ENCODE measurements at regions not wholly inside any gene's neighbourhood (a gene's known extent, or its start where the extent isn't known, plus 50 kb on each side); places are given as distances from the start of the nearest gene placed in this dataset.

DNA sequence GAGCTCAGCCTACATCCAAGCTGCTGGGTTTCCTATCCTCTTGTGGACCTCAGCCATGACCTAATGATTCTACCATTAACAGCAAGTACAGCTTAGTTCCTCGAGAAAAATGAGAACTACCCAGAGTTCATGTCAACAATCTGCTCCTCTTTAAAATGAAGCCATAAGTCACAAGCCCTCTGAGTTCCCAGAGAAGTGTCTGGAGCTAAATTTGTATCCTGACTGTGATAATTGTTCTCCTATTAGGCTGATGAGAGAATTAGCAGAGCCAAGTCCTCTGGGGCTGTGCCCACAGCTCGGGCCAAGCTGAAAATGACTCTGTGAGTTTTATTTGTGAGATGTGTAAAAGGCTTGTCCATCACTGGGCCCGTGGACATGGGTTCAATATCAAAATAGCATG is 145.1 kb upstream of the SMIM23 start:
- TF ChIP-seq POLR2A (IDR thresholded peaks at IDR 0.05; ENCODE audit: low read length) (no peak), GATA1 (IDR thresholded peaks at IDR 0.05; ENCODE audit: low read depth, low read length) (no peak)
- no peak for DNase-seq

DNA sequence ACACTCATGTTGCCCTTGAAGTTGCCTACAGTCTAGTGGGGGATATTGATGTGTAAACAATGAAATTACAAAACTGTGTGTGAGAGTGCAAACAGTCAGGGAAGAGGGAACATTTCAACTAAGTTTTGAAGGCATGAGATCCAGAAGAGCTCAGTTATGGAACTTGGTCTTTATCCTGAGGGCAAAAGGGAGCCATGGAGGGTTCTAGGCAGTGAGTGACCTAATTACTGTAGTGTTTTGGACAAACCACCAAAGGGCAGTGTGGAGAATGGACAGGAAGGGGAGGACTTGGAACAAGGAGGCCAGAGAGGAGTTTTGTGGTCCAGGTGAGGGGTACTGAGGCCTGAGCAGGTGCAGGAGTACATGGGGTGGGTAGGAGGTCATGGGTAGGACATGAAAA is 143.7 kb upstream of the SMIM23 start:
- DNase-seq = no peak
- TF ChIP-seq POLR2A (IDR thresholded peaks at IDR 0.05; ENCODE audit: low read length) = no peak
- no peak for TF ChIP-seq GATA1 (IDR thresholded peaks at IDR 0.05; ENCODE audit: low read depth, low read length)

DNA sequence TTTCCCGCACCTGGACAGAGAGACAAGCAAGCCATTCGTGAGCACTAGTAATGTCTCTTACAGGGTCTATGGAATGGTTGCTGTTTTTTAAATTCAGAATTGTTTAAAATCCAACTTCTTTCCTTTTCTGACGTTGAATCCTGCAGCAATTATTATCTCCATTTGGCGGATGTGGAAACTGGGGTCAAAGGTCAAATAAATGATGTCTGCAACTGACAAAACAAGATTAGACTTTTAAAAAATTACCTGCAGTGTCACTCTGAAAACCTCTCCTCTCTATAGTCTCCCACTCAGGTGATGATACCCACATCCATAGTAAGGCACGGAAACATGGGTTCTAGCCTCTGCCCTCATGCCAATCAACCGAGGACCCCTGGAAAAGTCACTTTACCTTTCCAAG is 142.7 kb upstream of the SMIM23 start:
- TF ChIP-seq GATA1 (IDR thresholded peaks at IDR 0.05; ENCODE audit: low read depth, low read length) = no peak
- TF ChIP-seq POLR2A (IDR thresholded peaks at IDR 0.05; ENCODE audit: low read length) = no peak
- no peak for DNase-seq

DNA sequence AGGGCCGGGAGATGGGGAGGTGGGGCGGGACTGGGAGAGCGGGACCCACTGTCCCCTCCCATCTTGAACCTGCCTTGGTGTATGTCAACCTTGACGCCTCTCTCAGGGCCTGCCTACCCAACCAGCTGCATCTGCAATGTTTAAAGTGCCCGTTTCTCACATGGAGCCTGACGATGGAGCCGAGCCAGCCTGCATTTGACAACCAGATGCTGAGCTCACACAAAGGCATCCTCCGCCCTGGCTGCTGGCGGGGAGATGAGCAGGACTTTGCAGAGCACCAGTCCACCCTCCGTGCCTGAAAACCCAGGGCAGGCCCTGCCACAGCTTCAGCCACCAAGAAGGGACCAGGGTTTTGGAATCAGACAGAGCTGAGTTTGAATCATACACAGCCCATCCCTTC is 141.1 kb upstream of the SMIM23 start:
- DNase-seq = no peak
- TF ChIP-seq GATA1 (IDR thresholded peaks at IDR 0.05; ENCODE audit: low read depth, low read length) (no peak), POLR2A (IDR thresholded peaks at IDR 0.05; ENCODE audit: low read length) (no peak)

DNA sequence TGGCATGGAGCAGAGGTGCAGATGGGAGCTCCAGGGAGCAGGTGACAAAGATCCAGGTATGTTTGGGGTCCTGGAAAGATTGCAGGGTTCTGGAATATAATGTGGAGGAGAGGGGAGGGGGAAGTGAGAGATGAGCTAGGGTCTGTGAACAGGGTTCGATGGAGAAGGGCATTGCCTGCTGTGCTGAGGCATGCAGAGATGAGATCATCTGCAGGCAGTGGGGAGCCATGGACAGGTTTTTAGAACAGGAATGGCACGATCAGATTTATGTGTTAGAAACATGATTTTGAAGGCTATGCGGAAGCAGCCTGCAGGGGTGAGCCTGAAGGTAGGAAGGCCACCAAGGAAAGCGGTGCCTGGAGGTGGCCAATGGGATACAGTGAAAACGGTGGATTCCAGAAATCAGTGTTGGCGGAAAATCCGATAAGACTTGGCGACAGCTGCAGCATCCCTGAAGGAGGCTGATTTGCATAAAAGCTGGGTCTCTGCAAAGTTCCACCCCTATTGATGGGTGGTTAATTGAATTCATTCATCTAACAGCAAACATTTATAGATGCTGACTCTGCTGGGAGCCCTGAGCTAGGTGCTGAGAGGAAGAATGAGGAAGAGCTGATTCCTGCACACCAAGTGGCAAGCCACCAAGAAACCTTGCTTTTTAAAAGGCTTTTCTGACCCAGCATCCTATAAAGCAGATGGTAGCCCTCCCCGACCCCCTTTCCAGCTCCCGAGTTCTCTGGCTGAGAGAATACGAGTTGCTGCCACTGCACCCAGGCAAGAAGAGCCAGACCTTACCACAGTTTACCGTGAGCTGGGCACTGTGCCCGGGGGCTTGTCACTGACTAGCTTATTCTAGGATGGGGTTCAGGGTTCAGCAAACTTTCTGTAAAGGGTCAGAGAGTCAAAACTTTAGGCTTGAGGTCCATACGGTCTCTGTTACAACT is 139.2 kb upstream of the SMIM23 start:
- DNase-seq = no peak
- TF ChIP-seq POLR2A (IDR thresholded peaks at IDR 0.05; ENCODE audit: low read length) (no peak), GATA1 (IDR thresholded peaks at IDR 0.05; ENCODE audit: low read depth, low read length) (no peak)

DNA sequence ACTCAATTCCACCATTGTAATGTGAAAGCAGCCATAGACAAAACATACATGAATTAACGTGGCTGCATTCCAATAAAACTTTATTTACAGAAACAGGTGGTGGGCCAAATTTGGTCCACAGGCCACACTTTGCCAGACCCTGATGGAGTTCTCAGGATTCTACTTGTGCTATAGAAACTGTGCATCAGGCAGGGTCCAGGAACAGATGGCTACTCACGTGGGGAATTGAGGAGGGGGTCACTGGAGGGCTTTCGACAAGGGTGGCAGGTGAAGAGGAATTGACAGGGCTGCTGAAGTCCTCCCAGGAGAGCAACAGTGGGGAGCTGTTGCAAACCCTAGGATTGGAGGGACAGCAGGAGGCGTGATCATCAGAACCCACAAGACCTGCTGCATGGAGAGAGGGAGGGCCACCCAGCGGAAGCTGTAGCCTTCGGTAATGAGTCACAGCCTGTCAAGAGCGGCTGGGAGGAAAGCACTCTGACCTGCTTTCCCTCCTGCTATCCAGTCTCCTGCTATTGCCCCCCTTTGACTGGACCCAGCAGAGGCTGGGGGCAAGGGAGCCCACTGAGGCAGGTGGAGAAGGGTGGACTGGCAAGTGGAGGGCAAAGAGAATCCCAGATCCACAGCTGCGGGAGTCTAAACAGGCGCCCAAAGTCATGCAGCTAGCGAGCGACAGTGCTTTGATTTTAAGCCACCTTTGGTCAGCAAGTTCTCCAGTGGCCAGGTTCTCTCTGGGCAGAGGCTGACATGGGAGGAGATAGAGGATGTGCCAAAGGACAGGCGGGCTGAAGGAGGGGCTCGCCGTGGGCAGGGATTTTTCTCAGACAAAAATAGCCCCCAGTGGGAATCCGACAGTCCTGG is 138.3 kb upstream of the SMIM23 start:
- DNase-seq = no peak
- TF ChIP-seq GATA1 (IDR thresholded peaks at IDR 0.05; ENCODE audit: low read depth, low read length) (no peak), POLR2A (IDR thresholded peaks at IDR 0.05; ENCODE audit: low read length) (no peak)

DNA sequence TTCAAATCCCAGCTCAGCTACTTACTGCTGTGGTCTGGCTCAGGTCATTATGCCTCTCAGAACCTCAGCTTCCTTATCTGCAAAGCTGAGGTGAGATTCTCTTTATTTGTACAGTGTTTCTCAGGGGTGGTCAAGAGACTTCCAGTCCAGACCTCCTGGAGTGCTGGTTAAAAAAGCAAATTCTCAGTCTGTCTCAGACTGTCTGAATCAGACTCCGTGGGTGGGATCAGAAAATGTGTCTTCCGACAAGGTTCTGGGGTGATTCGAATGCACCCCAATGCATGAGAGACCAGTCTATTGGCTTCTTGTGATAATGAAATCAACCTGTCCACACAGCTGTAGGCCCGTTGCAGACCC is 137.7 kb upstream of the SMIM23 start:
- DNase-seq = no peak
- TF ChIP-seq GATA1 (IDR thresholded peaks at IDR 0.05; ENCODE audit: low read depth, low read length) (no peak), POLR2A (IDR thresholded peaks at IDR 0.05; ENCODE audit: low read length) (no peak)

DNA sequence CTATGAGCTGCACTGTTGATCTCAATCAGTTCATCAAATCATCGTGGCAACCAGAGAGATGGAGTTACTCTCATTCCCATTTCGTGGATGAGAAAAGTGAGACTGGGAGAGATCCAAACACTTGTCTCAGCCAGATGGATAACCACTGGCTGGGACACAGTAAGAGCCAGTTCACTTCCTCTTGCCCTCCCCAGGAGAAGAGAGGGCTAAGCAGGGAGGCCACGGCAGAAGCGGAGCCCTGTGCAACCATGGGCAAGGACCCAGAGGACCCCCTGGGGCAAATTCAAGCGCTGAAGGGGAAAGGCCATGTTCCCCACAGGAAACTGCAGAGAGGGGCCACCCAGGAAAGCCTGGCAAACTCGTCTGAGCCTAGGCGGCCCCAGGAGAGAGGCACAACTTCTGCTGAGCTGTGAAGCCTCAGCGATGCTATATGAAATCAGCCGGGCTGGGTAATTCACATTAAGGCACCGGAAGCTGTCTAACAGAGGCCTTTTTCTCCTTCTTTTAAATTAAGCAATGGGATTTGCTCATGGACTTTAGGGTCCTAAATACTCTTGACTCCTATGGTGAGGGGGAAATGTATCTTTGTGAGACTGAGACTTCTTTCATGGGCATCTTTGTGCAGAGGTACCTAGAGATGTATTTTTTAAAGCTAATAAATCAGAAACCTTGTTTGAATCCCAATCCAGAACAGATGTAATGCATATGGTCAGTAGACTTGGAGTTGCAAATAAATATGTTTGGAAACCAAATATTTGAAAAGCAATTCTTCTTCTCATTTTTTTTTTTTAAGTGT is 137.1 kb upstream of the SMIM23 start:
- TF ChIP-seq POLR2A (IDR thresholded peaks at IDR 0.05; ENCODE audit: low read length) (no peak), GATA1 (IDR thresholded peaks at IDR 0.05; ENCODE audit: low read depth, low read length) (no peak)

DNA sequence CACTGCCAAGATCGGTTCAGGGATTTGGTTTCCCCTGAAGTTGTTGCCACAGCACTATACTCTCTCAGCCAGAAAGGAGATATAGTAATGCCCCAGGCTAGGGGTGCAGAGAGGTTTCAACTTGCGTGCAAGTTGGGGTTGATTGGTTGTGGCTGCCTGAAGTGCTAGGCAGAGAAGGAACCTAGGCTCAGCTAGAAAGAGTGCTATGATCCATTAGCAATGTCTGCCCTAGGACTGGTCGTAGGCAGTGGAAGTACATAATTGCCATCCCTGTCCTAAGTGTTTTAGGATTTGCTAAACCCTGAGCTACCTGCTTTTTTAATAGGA is 136.6 kb upstream of the SMIM23 start:
- TF ChIP-seq GATA1 (IDR thresholded peaks at IDR 0.05; ENCODE audit: low read depth, low read length) = no peak
- TF ChIP-seq POLR2A (IDR thresholded peaks at IDR 0.05; ENCODE audit: low read length) = no peak
- DNase-seq = no peak

More for the DNA sequence above, 137.1 kb upstream of the SMIM23 start:
- DNase-seq = no peak

DNA sequence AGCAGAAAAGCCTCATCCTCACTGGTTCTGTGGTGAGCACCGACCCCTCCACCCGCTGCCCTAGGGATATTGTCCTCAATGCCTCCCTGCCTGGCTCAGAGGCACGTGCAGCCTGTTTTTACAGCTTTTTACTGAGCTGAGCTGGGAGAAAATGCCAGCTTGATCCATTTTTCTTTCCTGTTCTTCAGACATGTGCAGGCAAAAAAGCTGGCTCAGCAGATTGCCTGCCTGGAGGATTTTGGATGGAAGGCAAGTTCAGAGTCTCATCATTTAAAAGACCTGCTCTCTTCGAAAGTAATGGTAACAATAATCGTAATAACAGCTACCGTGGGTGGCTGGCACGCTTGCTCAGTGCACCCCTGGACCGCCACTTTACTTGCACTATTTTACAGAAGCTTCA is 135.0 kb upstream of the SMIM23 start:
- no peak for TF ChIP-seq GATA1 (IDR thresholded peaks at IDR 0.05; ENCODE audit: low read depth, low read length)
- no peak for TF ChIP-seq POLR2A (IDR thresholded peaks at IDR 0.05; ENCODE audit: low read length)
- DNase-seq = no peak

DNA sequence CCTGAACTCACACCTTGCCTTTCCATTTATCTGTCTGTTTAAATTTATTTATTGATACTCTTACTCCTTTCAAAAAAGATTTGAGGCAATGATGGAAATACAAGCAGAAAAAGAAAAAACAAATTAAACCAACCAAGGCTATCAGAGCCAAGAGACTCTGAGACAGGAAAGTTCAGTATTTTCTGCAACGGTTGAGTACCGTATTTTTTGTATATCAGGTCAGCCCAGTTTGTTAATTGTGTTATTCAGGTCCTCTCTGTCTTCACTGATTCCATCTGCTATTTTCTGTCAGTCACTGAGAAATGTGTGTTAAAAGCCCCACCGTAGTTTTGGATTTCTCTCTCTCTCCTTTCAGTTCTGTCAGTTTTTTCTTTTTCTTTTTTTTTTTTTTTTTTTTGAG is 134.5 kb upstream of the SMIM23 start:
- TF ChIP-seq GATA1 (IDR thresholded peaks at IDR 0.05; ENCODE audit: low read depth, low read length) = no peak
- no peak for TF ChIP-seq POLR2A (IDR thresholded peaks at IDR 0.05; ENCODE audit: low read length)
- no peak for DNase-seq

DNA sequence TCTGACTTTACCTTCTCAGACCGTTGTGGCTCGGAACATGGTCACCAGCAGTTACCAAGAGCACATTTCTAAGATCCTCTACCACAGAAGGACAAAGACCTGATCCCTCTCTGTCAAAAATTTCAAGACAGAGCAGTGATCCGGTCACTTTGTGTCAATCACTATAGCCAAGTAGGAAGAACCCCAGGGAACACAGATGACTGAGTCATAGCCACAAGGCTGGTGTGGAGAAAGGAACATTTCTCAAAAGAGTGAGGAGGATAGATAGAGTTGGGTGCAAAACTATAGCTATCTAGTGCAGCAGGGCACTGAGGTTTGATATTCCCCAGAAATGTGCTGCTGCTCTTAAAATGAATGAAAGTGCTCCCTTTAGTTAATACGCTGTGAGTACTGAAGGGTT is 130.7 kb upstream of the SMIM23 start:
- TF ChIP-seq POLR2A (IDR thresholded peaks at IDR 0.05; ENCODE audit: low read length) = no peak
- TF ChIP-seq GATA1 (IDR thresholded peaks at IDR 0.05; ENCODE audit: low read depth, low read length) = no peak

DNA sequence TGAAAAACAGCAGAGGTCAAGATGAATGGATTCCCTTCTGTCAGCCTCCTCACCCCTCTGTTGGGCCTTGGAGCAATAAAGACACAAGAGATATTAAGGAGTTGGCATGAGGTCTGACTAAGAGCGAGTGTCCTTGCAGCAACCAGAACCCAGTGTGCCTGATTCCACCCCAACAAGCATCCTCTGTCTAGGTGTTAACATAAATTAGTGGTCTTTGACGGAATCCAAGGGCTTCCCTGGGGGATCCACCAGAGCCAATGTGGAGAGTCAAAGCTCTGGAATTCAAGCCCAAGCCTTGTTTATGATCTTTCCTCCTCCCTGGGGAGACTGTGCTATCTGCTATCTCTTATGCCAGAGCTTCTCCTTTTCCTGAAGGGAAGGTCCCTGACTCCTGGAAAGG is 128.1 kb upstream of the SMIM23 start:
- TF ChIP-seq GATA1 (IDR thresholded peaks at IDR 0.05; ENCODE audit: low read depth, low read length) (no peak), POLR2A (IDR thresholded peaks at IDR 0.05; ENCODE audit: low read length) (no peak)
- no peak for DNase-seq

More for the DNA sequence above, 130.7 kb upstream of the SMIM23 start:
- DNase-seq = no peak

DNA sequence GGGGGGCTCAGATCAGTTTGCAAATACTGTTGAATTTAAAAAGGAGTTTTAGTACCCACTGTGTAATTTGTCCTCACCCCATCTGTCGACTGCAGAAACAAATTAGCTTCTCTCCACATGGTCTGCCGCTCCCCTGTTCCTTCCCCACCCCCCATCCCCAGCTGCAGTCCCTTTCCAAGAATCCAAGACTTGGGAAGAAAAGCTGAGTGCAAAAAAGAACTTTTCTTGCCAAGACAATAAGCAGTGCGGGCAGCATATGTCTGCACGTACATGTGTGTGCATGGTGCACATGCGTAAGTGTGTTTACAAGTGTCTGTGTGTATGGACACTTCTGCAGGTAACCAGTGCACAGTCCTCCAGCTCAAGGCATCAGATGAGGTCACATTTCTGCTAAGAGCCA is 125.7 kb upstream of the SMIM23 start:
- DNase-seq = no peak
- TF ChIP-seq GATA1 (IDR thresholded peaks at IDR 0.05; ENCODE audit: low read depth, low read length) (no peak), POLR2A (IDR thresholded peaks at IDR 0.05; ENCODE audit: low read length) (no peak)

All from erythroblast (primary cell).